GM12873 (cell line): ENCODE measurements at regions not wholly inside any gene's neighbourhood (a gene's known extent, or its start where the extent isn't known, plus 50 kb on each side); places are given as distances from the start of the nearest gene placed in this dataset.

Experiments used
- CTCF ChIP-seq: IDR thresholded peaks from 2 replicates; pipeline ENCODE4 v1.5.1; 2012; ENCODE audit warnings: low read depth, mild to moderate bottlenecking, moderate library complexity, low read length, control low read depth; ENCODE audit not compliant: insufficient read depth; ENCODE audit errors: missing control alignments

DNA sequence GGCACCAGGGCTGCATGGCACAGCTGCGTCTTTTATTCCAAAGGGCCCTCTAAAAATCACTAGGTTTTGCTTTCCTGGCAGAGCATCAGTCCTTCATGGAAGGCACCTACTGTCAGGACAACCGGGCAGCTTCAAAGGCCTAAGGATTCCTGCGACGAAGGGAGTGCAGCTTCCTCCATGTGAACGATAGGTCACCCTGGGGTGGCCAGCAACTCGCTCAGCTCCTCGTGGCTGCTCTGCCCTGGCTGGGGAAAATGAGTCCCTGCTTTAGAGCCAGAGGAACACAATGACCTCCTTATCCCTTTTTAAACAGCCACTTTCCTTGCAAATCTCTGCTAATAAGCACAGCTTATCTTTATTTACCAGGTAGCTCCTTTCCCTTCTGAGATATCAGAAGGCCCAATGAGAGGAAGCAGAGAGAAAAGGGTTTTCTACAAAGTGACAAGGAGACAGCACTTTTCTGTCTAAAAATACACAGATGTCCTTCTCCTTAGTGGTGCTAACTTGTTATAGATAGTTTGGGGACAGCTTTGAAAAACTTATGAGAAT is 71.6 kb upstream of the SMYD2 start:
- no peak for TF ChIP-seq CTCF

DNA sequence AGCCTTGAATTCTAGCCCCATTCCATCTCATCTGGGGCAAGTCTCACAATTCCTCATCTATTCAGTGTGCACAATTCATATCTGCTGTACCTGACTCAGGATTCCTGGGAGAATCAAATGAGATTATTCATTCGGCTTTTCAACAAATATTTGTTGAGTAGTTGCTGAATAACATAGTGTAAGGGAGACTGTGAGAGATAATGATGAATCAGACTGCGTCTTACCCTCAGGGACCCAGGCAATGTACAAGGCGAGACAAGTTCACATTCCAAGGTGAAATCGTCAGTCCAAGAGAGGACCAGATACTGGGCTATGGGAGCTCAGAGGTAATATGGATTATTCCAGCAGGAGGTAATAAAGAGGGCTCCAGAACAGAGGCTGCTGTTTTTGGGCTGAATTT is 67.8 kb upstream of the SMYD2 start:
- TF ChIP-seq CTCF = no peak

DNA sequence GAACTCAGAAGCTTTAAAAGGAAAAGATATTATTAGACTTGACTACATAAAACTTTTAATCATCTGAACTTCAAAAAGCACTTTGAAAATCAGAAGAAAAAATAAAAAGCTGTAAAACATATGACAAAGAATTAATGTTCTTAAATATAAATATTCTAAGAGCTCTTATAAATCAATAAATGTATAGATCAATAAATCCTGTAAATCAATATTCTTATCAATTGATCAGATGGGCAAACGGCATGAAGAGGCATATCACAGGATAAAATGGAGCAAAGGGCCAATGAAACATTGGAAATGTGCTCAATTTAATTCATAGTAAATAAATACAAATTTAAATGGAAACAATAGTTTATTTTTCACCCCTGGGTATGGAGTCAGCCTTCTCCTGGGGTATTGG is 66.1 kb upstream of the SMYD2 start:
- TF ChIP-seq CTCF = no peak

DNA sequence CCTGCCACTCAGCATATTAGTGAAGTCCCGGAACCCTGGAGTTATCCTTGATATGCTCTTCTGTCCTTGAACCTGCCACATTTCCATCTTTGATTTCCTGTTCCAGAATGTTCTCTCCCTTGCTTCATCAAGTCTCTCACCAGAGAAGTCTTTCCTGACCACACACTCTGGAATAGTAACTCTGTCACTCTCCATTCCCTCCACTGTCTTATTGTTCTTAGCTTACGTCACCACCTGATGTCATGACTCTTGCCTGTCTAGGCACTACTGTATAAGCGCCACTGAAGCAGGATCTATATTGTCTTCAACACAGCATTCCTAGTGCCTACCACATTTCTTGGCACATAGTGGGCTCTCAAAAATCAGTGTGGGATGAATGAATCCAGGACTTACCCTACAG is 65.4 kb upstream of the SMYD2 start:
- no peak for TF ChIP-seq CTCF

- TF ChIP-seq CTCF = no peak
Measured at GRCh38 chr1:214216021-214216420, 64.9 kb upstream of the SMYD2 start.

DNA sequence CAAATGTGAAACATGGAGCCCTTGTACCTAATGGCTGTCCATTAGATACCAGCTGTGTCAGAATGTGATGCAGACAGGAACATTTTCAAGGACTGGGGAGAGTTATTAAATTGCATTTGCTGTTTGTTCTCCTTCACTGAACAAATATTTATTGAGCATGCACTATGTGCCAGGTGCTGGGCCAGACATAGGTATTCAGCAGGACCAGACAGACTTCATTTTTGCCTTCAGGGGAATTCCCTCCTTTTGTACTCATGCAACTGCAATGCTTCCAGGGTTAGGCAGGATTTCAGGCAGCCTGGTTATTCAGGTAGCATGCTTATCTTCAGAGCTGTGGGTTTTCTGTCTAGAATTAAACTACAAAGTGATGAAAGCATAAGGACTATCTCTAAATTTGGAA is 64.2 kb upstream of the SMYD2 start:
- TF ChIP-seq CTCF = no peak

DNA sequence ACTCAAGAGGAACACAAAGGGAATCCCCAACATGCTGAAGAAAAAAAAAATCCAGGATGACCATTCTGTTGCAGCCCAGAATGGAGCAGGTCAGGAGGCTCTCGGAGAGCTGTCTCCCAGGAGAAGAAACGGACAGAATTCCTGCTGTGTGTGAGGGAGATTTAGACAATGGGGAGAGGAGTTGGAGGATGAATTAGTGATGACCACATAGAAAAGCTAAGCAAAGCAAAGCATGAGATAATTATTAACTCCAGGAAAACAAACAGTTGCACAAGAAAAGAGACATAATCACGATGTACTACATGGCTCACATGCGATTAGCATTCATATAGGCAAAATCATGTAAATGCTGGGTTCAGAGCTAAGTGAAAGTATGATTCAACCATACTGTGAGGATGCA is 61.1 kb upstream of the SMYD2 start:
- TF ChIP-seq CTCF = no peak
